Natural killer cell (primary cell): ENCODE measurements at regions not wholly inside any gene's neighbourhood (a gene's known extent, or its start where the extent isn't known, plus 50 kb on each side); places are given as distances from the start of the nearest gene placed in this dataset.

Source experiments
- ATAC-seq, 3 donors: fragments of 150-1000 bp in 2 of 3; fragments of 200-7000 bp in 1 of 3; cut with Tn5 transposase; 1 replicate in 1 of 3; 2 replicates in 2 of 3; pipeline ENCODE4 v1.10.0; 2021; ENCODE audit warnings: mild to moderate bottlenecking in 2 of 3, moderate library complexity in 2 of 3
- DNase-seq, 2 donors: peaks; one replicate each; pipeline versions ENCODE4 v3.0.0 to v3.0.0-alpha.2; 2013 to 2021; ENCODE audit warnings: mixed read lengths in 1 of 2
- H3K27ac ChIP-seq: one replicate; pipeline ENCODE4 v1.5.1; 2013; ENCODE audit warnings: mild to moderate bottlenecking, low read length
- H3K27me3 ChIP-seq: one replicate; pipeline ENCODE4 v1.6.1; 2013; ENCODE audit warnings: low read length; ENCODE audit not compliant: control insufficient read depth, insufficient read depth
- H3K36me3 ChIP-seq: one replicate; pipeline ENCODE4 v1.6.1; 2013; ENCODE audit warnings: low read length; ENCODE audit not compliant: control insufficient read depth, insufficient read depth
- H3K4me1 ChIP-seq: one replicate; pipeline ENCODE4 v1.6.1; 2013; ENCODE audit warnings: low read length; ENCODE audit not compliant: control insufficient read depth, insufficient read depth
- H3K4me3 ChIP-seq: one replicate; pipeline ENCODE4 v1.5.1; 2013; ENCODE audit warnings: low read length
- H3K9me3 ChIP-seq: one replicate; pipeline ENCODE4 v1.6.1; 2013; ENCODE audit warnings: low read length; ENCODE audit not compliant: control insufficient read depth, insufficient read depth
- H3K27ac Mint-ChIP-seq, 2 donors: one replicate each; pipeline ENCODE4 v1.8.0; 2022; ENCODE audit warnings: mild to moderate bottlenecking in 2 of 2, mixed read lengths in 2 of 2, moderate library complexity in 1 of 2
- H3K27me3 Mint-ChIP-seq, 2 donors: one replicate each; pipeline ENCODE4 v1.8.0; 2022; ENCODE audit warnings: low read depth in 2 of 2, mixed read lengths in 2 of 2
- H3K36me3 Mint-ChIP-seq: one replicate; pipeline ENCODE4 v1.8.0; 2022; ENCODE audit warnings: mixed read lengths
- H3K4me1 Mint-ChIP-seq, 2 donors: one replicate each; pipeline ENCODE4 v1.8.0; 2022; ENCODE audit warnings: mixed read lengths in 2 of 2
- H3K4me3 Mint-ChIP-seq: one replicate; pipeline ENCODE4 v1.8.0; 2022; ENCODE audit warnings: mild to moderate bottlenecking, moderate library complexity, mixed read lengths
- H3K9me3 Mint-ChIP-seq, 2 donors: one replicate each; pipeline ENCODE4 v1.8.0; 2022; ENCODE audit warnings: mixed read lengths in 2 of 2
- CTCF ChIP-seq: fragments of 200-600 bp; IDR thresholded peaks from one replicate; pipeline ENCODE4 v1.8.0; 2022; ENCODE audit warnings: antibody characterized with exemption
- WGBS: methylation state at CpG from one replicate; pipeline ENCODE4 v1.1.7; 2013; ENCODE audit warnings: missing lambda C conversion rate; ENCODE audit not compliant: insufficient coverage; 5-methylcytosine and 5-hydroxymethylcytosine counted together
- intact Hi-C: fragments of 100-400 bp; cut with micrococcal nuclease; formaldehyde crosslinking; loops from one replicate; pipeline ENCODE4 v1.14.2; 2022

- H3K36me3 ChIP-seq = no peaks in the 10 kb centered on the region
- H3K27me3 Mint-ChIP-seq = peaks cover 3 to 7% of the 10 kb centered on the region in 2 donors
- intact Hi-C loops = no loop called here
- ATAC-seq (no peak), DNase-seq (no peak)
- no peak overlapping the region for H3K27ac ChIP-seq
- H3K36me3 Mint-ChIP-seq = no peaks in the 10 kb centered on the region
- H3K9me3 ChIP-seq = peaks cover 3% of the 10 kb centered on the region
- no peak overlapping the region for H3K27ac Mint-ChIP-seq
- H3K4me3 Mint-ChIP-seq = no peak overlapping the region
- WGBS = 87% methylated on average over 5 of the region's 7 CpGs
- H3K9me3 Mint-ChIP-seq = peaks cover 0 to 6% of the 10 kb centered on the region in 2 donors
- H3K27me3 ChIP-seq = no peaks in the 10 kb centered on the region
- no peaks in the 10 kb centered on the region for H3K4me1 Mint-ChIP-seq
- no peak for TF ChIP-seq CTCF
- no peaks in the 10 kb centered on the region for H3K4me1 ChIP-seq
- no peak overlapping the region for H3K4me3 ChIP-seq
Observed at GRCh38 chr3:25324954-25325655, 103.0 kb upstream of the RARB start.

GRCh38 chr3:25335356-25335755 is 92.7 kb upstream of the RARB start:
- peaks cover 3% of the 10 kb centered on the region in 2 donors for H3K27me3 Mint-ChIP-seq
- no peak for TF ChIP-seq CTCF
- Histone ChIP-seq H3K4me3 (no peak overlapping the region), H3K9me3 (no peaks in the 10 kb centered on the region), H3K36me3 (no peaks in the 10 kb centered on the region), H3K27me3 (no peaks in the 10 kb centered on the region), H3K4me1 (no peaks in the 10 kb centered on the region), H3K27ac (no peak overlapping the region)
- DNase-seq (no peak), ATAC-seq (no peak)
- no peaks in the 10 kb centered on the region for H3K36me3 Mint-ChIP-seq
- intact Hi-C loops = no loop called here
- no peak overlapping the region for H3K27ac Mint-ChIP-seq
- H3K4me3 Mint-ChIP-seq = no peak overlapping the region
- 81% methylated on average over 1 of the region's 1 CpG for WGBS
- no peaks in the 10 kb centered on the region for H3K9me3 Mint-ChIP-seq
- H3K4me1 Mint-ChIP-seq = no peaks in the 10 kb centered on the region

GRCh38 chr3:25338158-25338725 is 89.8 kb upstream of the RARB start:
- Histone ChIP-seq H3K36me3 (no peaks in the 10 kb centered on the region), H3K27ac (no peak overlapping the region), H3K4me1 (no peaks in the 10 kb centered on the region), H3K27me3 (no peaks in the 10 kb centered on the region), H3K4me3 (no peak overlapping the region), H3K9me3 (no peaks in the 10 kb centered on the region)
- no peak overlapping the region for H3K27ac Mint-ChIP-seq
- no peak for TF ChIP-seq CTCF
- H3K27me3 Mint-ChIP-seq = peaks cover 7 to 8% of the 10 kb centered on the region in 2 donors
- ATAC-seq = no peak
- H3K36me3 Mint-ChIP-seq = no peaks in the 10 kb centered on the region
- DNase-seq = no peak
- H3K9me3 Mint-ChIP-seq = no peaks in the 10 kb centered on the region
- no peak overlapping the region for H3K4me3 Mint-ChIP-seq
- intact Hi-C loops = no loop called here
- peaks cover 7 to 8% of the 10 kb centered on the region in 2 donors for H3K4me1 Mint-ChIP-seq
- 71% methylated on average over 1 of the region's 1 CpG for whole genome bisulfite sequencing

GRCh38 chr3:25339225-25339624 is 88.8 kb upstream of the RARB start:
- 55% methylated on average over 9 of the region's 9 CpGs for WGBS

More at GRCh38 chr3:25339225-25339624, 88.8 kb upstream of the RARB start:
- peaks cover 7 to 8% of the 10 kb centered on the region in 2 donors for H3K27me3 Mint-ChIP-seq
- ATAC-seq (no peak), DNase-seq (no peak)
- peaks cover 7 to 9% of the 10 kb centered on the region in 2 donors for H3K4me1 Mint-ChIP-seq
- H3K27me3 ChIP-seq = no peaks in the 10 kb centered on the region
- no peaks in the 10 kb centered on the region for H3K4me1 ChIP-seq
- H3K9me3 Mint-ChIP-seq = no peaks in the 10 kb centered on the region
- no peaks in the 10 kb centered on the region for H3K9me3 ChIP-seq
- no peak overlapping the region for H3K4me3 Mint-ChIP-seq
- intact Hi-C loops = no loop called here
- no peak overlapping the region for H3K4me3 ChIP-seq
- no peak overlapping the region for H3K27ac Mint-ChIP-seq
- no peak overlapping the region for H3K27ac ChIP-seq
- no peaks in the 10 kb centered on the region for H3K36me3 Mint-ChIP-seq
- H3K36me3 ChIP-seq = no peaks in the 10 kb centered on the region
- no peak for TF ChIP-seq CTCF
